Hematopoietic multipotent progenitor cell treated with erythropoietin and hydrocortisone succinate and interleukin-3 and kit ligand, for 6 days (in vitro differentiated cells): ENCODE measurements at regions not wholly inside any gene's neighbourhood (a gene's known extent, or its start where the extent isn't known, plus 50 kb on each side); places are given as distances from the start of the nearest gene placed in this dataset.

Experiments
- DNase-seq: peaks from one replicate; pipeline ENCODE4 v3.0.0-alpha.2; 2015

DNA sequence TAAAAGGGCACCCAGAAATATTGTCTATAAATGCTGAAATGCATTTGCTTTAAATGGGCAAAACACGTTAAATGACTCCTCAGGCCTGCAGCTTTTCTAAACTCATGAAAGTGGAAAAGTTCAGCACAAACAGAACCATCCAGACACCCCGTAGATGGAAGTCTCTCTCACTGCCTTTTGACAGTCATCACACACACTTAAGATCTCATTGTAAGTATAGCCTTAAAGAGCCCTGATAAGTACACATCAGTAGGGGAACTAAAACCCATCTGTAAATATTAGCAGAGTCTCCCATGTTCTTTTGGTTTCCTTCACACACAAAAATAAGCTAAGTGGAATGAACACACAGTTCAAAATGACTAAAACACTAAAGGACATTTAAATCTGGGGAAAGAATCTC, 166.7 kb downstream of the LTN1 start:
- no peak for DNase-seq

DNA sequence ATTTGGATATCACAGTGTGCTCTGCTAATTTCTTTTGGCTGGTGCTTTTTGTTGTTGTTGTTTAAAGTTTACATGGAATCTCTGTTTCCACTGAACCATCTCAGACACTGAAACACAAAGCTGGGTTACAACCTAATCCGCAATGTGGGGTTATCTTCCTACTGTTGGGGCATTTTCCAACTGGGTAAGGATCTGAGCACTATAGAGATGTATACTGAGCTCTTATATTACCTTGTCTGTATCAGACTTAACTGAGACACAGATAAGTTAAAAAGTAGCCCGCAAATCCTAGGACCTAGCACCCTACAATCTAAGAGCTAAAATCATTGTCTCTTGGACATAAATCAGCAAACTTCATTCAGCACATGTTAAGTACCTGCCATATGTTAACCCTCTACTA, 169.2 kb downstream of the LTN1 start:
- no peak for DNase-seq

DNA sequence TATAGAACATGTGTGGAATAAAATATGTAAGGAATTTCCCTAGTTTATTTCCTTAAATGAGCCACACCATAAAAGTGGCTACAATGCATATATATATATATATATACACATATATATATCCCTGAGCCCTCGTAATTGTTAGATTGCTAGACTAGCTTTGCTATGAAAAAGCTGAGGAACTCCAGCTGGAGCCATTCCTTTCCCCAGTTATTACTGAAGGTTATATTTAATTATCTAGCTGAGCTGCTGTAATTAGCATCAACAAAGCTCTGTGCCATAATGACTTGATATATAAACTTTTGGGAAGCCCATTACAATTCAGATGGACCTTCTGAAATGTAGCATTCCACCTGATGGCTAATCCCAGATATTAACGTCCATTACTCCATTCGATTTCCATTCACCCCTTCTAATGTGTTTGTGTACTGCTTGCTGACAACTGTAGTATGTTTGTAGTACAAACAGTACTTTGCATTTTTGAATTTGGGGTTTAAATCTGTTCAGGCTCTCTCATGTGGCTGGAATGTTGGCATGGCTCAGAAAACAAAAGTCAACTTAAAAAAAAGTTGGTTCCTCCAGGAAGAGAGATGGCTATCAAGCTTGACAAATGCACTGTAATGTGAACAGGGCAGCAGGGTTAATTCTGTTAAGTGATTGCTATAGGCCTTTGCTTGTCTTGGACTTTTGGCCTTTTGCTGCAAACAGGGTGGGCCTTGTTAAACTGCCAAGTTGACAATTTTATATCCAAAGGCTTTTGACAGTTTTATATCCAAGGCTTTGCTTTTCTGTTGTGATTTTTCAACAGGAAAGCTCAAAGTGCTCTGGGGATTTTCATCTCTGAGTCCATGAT, 170.0 kb downstream of the LTN1 start:
- no peak for DNase-seq

DNA sequence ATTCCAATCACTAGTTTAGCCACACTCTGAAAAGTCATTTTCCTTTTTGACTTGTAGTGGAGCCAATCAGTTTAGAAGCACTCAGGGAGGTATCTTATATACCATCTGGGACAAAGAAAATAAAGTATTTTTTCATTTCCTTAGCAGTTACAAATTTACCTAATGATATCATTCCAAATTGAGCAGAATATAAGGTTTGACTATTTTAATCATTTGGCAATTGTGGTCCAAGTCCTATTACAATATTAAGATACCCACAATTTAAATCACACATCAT, 170.6 kb downstream of the LTN1 start:
- DNase-seq = no peak

DNA sequence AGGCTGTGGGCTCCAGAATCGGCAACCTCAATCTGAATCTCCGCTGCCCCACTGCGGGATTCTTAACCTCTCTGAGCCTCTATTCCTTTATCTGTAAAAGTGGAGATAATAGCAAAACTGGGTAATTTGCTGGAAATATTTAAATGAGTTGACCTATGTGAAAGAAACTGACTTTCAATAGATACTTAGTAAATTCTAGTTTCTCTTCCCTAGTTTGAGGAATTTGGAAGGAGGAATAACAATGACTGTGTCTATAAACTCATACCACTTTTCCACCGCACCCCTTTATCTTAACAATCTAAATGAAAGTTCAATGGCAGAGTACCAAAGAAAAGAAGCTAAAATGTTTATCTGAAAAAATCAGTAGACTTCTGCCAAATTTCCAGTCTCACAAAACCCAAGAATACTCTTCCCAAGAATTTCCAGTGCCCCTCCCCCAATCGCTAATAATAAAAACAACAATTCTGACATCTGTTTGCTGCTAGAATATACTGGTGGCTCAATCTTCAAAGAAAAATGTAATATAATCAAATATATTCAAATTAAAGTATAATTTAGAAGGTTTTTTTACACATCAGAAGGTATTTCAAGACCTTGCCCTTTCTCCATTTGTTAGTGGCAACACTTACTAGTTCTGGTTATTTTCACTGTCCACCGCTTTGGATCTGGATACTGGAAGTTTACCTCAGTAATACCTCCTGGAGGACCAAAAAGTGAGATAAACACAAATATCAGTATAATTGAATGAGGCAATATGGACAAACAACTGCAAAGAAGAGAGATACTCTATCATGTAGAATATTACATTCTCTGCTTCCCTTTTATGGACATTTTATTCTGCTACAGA, 171.2 kb downstream of the LTN1 start:
- DNase-seq = no peak

DNA sequence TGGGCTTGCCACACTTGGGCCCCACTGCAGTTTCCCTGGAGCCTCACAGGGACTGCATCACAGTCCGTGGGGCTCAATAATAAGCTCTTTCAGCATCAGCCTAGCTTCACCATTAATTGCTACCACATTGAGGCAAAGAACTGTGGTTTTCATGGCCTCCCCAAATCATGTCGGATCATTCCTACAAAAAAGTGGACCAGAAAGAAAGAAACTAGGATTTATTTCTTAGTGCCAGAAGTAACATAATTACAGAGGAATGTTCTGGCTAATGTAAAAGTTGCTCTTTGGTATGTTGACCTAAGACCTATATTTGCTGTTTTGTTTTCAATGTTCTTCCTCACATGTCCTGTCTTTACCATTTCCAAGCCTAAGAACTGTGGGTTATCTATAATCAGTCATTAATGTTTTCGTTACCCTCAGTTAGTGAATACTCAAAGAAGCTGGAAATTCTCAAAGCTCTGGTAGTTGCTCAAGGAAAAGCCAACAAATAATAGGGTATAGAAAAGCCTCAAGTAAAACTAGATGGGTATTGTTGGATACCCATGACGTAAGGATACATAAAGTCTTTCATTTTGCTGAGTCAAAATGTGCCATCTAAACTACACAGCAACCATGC, 173.9 kb downstream of the LTN1 start:
- DNase-seq = no peak

DNA sequence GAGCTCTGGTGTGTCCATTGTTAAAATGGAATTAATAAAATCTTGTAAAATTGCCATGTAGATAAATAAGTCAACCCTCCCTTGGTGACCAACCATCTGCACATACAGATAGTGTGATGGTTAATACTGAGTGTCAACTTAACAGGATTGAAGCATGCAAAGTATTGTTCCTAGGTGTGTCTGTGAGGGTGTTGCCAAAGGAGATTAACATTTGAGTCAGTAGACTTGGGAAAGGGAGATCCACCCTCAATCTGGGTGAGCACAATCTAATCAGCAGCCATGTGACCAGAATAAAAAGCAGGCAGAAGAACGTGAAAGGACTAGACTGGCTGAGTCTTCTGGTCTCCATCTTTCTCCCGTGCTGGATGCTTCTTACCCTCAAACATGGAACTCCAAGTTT, 174.8 kb downstream of the LTN1 start:
- DNase-seq = peak; percentile 52

DNA sequence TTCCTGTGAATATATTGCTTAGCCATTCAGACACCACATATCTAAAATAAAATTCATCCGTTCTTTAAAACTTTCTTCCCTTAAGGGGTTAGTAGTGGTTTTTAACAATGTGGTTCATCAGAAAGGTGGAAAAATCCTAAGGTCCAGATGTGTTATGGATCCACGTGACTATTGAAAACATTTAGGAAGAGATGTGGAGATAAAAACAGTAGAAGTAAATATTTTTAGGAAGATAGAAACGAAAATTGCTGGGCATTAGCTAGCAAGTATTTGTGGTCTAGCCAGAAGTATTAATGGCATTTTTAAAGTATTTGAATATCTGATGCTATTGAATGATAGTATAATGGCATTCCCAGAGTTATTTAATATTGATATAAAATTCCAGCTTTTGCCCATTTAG, 180.8 kb downstream of the LTN1 start:
- no peak for DNase-seq

DNA sequence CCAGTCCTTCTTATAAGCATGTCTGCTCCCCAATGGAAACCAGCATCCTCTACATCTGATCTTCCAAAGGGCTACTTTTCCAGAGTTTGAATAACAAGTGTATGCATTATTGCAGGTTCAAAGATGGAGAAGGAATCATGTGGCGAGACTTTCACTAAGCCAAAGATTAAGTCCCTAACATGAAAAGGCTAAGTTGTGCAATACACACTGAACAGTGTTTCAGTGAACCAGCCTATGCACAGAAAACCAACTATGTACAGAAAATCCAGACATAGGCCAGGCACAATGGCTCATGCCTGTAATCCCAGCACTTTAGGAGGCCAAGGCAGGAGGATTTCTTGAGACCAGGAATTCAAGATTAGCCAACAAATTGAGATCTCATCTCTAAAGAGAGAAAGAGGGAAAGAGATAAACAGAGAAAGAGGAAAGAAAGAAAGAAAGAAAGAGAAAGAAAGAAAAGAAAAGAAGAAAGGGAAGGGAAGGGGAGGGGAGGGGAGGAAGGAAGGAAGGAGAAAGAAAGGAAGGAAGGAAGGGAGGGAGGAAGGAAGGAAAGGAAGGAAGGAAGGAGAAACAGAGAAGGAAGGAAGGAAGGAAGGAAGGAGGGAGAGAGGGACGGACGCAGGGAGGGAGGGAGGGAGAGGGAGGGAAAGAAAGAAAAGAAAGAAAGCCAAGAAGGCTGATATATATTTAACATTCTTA, 181.7 kb downstream of the LTN1 start:
- no peak for DNase-seq

DNA sequence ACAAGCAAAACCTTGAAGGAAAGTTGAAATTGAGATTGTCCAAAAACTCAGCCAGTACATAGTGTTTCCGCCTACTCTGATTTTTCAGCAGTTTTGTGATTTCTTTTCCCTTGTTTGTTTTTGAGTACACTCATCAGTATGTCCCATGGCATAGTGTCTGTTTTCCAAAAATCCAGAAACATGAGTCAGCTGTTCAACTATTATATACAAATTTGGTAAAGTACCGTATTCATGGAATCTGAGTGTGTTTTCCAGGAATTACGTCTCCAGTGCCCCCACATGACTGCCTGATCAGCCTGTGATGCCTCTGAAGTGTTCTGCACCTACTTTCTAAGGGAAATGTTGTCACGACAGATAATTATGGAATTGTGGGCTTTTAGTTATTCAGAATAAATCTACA, 186.8 kb downstream of the LTN1 start:
- DNase-seq = no peak

DNA sequence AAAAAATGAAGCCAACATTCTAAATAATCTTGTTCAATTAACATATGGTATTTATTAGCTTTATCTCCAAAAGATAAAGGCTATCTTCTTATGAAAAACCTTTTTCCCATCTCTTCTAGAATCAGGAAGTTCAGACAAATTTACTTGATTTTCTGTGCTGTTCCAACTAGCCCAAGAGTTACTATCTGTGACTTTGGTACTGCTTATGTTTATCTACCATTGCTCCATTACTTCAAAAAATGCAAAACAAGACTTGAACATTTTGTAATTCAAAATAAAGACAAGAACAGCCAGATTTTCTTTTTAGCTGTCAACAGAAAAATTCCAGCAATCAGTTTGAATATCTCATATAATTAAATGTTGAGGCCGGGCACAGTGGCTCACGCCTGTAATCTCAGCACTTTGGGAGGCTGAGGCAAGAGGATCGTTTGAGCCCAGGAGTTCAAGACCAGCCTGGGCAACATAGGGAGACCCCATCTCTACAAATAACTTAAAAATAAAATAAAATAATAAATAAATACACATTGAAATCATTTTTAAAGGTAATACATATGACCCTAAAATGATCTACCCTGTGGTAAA, 188.5 kb downstream of the LTN1 start:
- no peak for DNase-seq

DNA sequence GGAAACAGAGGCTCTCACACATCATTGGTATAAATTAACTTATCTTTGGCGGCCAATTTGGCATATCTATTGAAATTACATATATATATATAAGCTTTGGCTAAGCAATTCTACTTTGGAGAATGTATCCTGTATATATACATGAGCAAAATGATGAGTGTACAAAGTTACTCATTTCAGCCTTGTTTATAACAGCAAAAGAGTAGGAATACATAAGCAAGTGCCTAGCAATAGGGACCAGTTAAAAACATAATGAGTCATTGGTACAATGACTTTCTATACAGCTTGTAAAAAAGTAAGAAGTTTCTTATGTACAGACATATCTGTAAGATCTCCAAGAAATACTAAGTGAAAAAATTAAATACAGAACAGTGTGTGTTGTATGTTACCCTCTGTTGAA, 190.8 kb downstream of the LTN1 start:
- no peak for DNase-seq

DNA sequence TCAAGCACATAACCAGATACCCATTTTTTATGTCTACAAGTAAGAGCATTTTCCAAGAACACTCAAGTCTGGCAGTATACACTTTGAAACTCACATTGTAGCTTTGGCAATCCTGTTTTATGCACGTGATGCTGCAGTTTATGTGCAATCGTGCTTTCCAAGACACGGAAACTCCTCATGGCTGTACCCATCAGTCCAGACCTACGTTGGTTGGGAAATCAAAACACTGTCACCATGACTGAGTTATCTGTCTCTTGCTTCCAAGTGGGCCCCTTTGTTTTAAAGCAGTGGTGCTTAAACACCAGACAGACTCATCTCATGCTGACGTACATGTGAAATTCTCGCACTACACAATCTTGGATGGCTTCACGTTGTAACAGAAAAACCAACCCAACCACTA, 192.8 kb downstream of the LTN1 start:
- no peak for DNase-seq

DNA sequence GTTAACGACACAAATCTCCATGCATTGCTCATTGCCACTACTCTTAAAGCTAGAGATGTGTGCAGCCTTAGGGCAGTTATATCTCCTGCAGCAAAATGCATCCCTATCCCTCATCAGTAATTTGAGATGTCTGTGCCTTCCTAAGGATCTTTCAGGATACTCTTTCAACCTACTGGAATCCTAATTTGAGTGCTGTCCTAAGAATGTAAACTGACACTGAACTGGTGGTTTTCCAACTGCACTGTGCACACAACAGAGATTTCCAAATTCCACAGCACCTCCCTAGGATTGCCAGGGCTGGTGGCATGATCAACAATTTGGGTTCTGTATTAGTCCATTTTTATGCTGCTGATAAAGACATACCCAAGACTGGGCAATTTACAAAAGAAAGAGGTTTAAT, 193.9 kb downstream of the LTN1 start:
- DNase-seq = no peak

DNA sequence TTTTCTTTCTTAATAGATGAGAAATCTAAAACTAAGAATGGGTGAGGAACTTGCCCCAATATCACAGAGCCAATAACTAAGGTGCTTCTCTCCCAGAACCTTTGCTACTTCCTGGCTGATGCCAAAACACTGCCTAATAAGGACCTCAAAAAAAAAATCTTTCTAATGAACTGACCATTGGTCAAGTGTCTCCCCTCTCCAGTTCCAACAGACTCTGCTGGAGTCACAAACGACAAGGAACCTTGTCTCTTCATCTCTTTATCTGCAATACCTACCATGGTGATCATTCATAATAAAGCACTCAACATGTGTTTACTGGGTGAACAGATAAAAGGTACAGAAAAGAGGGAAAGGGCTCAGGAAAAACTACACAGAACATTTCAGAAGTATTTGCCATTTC, 197.4 kb downstream of the LTN1 start:
- no peak for DNase-seq

DNA sequence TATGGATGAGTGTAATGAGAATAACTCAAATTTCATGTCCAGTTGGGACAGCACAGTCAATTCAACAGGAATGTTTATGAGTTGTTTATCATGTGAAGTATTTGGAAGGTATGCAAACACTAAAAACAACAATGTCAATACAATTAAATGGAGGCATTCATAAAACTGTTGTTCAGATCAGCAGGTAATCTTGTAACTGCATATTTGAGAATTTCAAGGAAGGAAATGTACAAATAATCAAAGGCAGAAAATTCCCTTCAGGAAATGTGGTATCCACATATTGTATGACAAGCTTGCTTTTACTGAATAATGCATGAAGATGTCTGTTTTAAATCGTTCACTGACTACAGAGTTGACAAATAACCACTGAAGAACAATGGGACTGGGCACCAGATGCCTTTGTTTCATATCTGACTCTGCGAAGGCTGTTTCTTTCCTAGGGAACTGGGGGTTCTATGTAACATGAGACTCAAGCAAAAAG, 198.3 kb downstream of the LTN1 start:
- DNase-seq = no peak

DNA sequence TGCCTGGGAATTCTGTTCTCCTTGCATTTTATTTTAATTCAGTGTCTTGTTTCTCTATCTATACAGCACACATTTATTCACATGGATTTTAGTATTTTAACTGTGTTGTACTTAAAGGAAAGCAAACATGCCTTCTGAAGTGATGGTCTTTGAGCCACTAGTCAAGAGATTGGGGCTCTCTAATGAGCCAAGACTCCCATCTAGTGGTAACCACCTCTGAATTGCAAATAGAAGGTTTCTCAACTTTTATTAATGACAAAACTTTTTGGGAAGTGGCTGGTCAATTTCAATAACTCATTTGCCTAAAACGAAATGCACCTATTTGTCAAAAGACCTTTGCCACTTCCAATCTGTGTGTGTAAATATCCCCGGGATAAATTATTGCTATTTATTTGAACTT, 199.6 kb downstream of the LTN1 start:
- peak; percentile 76 for DNase-seq

DNA sequence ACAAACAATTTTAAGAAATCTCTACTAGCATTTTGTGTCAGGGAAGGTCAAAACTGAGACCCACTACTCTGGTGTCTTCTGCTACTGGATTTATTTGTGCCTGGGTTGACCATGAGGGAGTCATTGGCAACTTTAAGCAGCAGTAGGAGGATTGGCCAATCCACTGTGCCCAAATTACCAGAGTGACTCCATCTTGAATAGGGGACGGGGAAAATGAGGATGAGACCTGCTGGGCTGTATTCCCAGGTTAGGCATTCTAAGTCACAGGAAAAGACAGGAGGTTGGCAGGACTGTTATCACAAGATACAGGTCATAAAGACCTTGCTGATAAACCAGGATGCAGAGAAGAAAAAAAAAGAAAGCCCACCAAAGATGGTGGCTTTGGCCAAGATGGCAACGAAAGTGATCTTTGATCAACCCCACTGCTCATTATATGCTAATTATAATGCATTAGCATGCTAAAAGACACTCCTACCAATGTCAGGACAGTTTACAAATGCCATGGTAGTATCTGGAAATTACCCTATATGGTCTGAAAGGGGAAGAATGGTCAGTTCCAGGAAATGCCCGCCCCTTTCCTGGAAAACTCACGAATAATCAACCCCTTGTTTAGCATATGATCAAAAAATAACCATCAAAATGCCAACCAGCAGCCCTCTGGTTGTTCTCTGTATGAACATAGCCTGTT, 200.9 kb downstream of the LTN1 start:
- DNase-seq = peak; percentile 5

DNA sequence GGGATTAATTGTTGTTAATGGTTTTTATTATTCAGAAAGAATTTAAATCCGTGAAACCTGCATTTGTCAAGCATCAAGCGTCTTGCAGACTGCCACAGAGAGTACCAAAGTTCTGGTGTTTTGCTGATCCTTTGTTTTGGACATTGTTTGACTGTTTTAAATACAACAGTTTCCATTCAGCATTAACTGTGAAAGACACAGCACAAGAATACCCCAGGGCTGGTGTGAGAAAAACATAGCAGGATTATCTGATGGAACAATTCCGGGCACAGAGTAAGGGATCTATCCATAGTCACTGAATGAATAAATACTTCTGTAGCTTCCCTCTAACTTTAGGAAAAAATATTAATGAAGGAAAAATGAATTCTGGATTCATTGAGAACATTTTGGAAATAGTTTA, 202.3 kb downstream of the LTN1 start:
- peak; percentile 10 for DNase-seq

DNA sequence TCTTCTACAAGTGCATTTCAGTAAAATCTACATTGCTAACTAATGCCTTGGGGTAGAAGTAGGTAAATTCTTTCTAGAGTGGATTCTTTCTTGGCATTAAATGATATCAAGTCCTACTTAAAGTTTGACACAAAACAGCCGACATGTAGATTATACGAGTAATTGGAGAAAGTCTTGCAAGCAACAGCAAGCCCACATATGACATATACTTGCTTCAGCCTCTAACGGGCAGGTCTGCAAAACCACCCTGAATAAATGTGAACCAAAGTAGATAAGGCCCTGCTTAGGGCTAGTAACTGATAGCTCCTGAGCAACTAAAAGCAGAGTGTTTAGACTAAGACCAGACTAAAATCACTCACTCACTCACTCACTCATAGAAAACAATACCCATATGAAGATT, 203.2 kb downstream of the LTN1 start:
- DNase-seq = peak; percentile 93

DNA sequence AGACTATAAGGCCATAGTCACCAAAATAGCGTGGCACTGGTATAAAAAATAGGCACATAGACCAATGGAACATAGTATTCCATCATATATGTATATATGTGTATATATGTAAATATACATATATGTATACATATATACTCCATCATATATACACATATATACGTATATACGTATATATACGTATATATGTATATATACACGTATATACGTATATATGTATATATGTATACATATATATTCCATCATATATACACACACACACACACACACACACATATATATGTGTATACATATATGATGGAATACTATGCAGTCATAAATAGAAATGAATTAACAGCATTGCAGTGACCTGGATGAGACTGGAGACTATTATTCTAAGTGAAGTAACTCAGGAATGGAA, 204.6 kb downstream of the LTN1 start:
- no peak for DNase-seq

DNA sequence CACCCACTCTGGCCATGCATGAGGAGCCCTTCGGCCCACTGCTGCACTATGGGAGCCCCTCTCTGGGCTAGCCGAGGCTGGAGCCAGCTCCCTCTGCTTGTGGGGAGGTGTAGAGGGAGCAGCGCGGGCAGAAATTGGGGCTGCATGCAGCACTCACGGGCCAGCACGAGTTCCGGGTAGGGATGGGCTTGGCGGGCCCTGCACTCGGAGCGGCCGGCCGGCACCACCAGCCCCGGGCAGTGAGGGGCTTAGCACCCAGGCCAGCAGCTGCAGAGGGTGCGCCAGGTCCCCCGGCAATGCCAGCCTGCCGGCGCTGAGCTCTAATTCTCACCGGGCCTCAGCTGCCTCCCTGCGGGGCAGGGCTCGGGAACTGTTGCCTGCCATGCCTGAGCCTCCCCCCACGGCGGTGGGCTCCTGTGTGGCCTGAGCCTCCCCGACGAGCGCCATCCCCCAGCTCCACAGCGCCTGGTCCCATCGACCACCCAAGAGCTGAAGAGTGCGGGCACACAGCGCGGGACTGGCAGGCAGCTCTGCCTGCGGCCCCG, 209.0 kb downstream of the LTN1 start:
- no peak for DNase-seq
